Parathyroid adenoma (tissue), 2 donors: ENCODE measurements at regions not wholly inside any gene's neighbourhood (a gene's known extent, or its start where the extent isn't known, plus 50 kb on each side); places are given as distances from the start of the nearest gene placed in this dataset.
"Not testable (repeated sequence)": the region's sequence is repeated elsewhere in the genome, so short reads cannot be mapped to it uniquely, and the experiment has no call there.

Experiments used
- H2AFZ ChIP-seq: fragments of 300-600 bp; sonication (generic); one replicate; pipeline ENCODE4 v1.7.0; 2017; ENCODE audit warnings: antibody characterized with exemption, mild to moderate bottlenecking
- H3K27ac ChIP-seq: fragments of 300-600 bp; sonication (generic); one replicate; pipeline ENCODE4 v1.7.0; 2017
- H3K27me3 ChIP-seq: fragments of 300-600 bp; sonication (generic); one replicate; pipeline ENCODE4 v1.7.0; 2017; ENCODE audit warnings: low read length; ENCODE audit not compliant: control insufficient read depth, insufficient read depth
- H3K36me3 ChIP-seq: fragments of 300-600 bp; sonication (generic); one replicate; pipeline ENCODE4 v1.7.0; 2017; ENCODE audit warnings: low read length; ENCODE audit not compliant: control insufficient read depth, insufficient read depth
- H3K4me1 ChIP-seq: fragments of 300-600 bp; sonication (generic); one replicate; pipeline ENCODE4 v1.7.0; 2017; ENCODE audit warnings: control low read depth
- H3K4me2 ChIP-seq: fragments of 300-600 bp; sonication (generic); one replicate; pipeline ENCODE4 v1.7.0; 2017; ENCODE audit warnings: low read length
- H3K4me3 ChIP-seq: fragments of 300-600 bp; sonication (generic); one replicate; pipeline ENCODE4 v1.7.0; 2017; ENCODE audit warnings: low read depth, low read length
- H3K79me2 ChIP-seq: fragments of 300-600 bp; sonication (generic); one replicate; pipeline ENCODE4 v1.7.0; 2017; ENCODE audit warnings: control low read depth
- H3K9ac ChIP-seq: fragments of 300-600 bp; sonication (generic); one replicate; pipeline ENCODE4 v1.7.0; 2017; ENCODE audit warnings: mild to moderate bottlenecking
- H3K9me3 ChIP-seq: fragments of 300-600 bp; sonication (generic); one replicate; pipeline ENCODE4 v1.7.0; 2017; ENCODE audit warnings: low read length; ENCODE audit not compliant: control insufficient read depth
- TF ChIP-seq, protein P1 (sequence below): fragments of 300-600 bp; sonication (generic); IDR thresholded peaks from one replicate; pipeline ENCODE4 v1.7.0; 2017; ENCODE audit warnings: antibody characterized with exemption, mild to moderate bottlenecking
- donor health status: primary hyperparathyroidism.

DNA sequence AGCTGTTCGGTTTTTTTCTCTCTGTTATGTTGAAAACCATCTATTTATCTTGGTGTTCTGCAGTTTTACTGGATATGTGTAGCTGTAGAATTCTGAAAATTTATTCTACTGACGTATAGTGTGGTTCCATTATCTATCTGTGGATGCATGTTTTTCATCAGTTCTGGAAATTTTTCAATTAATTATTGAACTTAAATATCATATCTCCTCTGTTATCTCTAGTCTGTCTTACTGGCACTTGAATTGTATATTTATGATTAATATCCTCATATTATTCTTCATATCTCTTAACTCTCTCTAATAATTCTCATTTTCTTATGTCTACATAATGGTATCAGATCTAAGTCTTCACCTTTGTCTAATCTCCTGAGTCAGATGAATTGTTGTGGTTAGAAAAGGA is 501.7 kb downstream of the STK39 start:
- TF ChIP-seq, protein P1, sequence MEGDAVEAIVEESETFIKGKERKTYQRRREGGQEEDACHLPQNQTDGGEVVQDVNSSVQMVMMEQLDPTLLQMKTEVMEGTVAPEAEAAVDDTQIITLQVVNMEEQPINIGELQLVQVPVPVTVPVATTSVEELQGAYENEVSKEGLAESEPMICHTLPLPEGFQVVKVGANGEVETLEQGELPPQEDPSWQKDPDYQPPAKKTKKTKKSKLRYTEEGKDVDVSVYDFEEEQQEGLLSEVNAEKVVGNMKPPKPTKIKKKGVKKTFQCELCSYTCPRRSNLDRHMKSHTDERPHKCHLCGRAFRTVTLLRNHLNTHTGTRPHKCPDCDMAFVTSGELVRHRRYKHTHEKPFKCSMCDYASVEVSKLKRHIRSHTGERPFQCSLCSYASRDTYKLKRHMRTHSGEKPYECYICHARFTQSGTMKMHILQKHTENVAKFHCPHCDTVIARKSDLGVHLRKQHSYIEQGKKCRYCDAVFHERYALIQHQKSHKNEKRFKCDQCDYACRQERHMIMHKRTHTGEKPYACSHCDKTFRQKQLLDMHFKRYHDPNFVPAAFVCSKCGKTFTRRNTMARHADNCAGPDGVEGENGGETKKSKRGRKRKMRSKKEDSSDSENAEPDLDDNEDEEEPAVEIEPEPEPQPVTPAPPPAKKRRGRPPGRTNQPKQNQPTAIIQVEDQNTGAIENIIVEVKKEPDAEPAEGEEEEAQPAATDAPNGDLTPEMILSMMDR: no peak
- Histone ChIP-seq H3K4me2 (no peak overlapping the region), H3K79me2 (no peaks in the 10 kb centered on the region), H2AFZ (no peak overlapping the region), H3K9me3 (no peaks in the 10 kb centered on the region), H3K27ac (no peak overlapping the region), H3K27me3 (no peaks in the 10 kb centered on the region), H3K36me3 (no peaks in the 10 kb centered on the region), H3K4me3 (no peak overlapping the region), H3K4me1 (no peaks in the 10 kb centered on the region), H3K9ac (no peak overlapping the region)

- H3K9me3 ChIP-seq, H3K4me3 ChIP-seq: not testable (repeated sequence)
These were observed 507.5 kb downstream of the STK39 start for GRCh38 chr2:167739921-167740320.

DNA sequence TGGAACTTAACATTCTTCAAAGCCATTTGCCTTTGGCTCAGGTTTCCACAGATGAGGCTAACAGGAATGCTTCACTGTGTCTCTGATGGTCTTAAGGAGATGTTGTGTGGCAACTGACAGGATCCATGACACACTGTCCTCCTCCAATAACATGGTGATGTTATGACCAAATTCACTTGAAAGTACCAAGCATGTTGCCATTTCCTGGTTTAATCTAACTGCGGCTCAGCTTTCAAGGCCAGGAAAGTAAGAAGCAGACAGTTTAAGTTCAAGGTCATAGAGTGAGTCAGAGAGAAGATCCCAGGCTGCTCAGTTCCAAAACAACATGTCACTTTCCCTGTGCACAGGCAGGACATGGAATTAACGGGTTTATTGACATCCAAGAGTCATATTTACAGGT is 513.6 kb downstream of the STK39 start:
- Histone ChIP-seq H3K27ac (no peak overlapping the region), H3K9me3 (no peaks in the 10 kb centered on the region), H3K27me3 (no peaks in the 10 kb centered on the region), H3K79me2 (no peaks in the 10 kb centered on the region), H3K4me2 (no peak overlapping the region), H3K4me3 (no peak overlapping the region), H3K9ac (no peak overlapping the region), H3K36me3 (no peaks in the 10 kb centered on the region), H3K4me1 (no peaks in the 10 kb centered on the region), H2AFZ (no peak overlapping the region)
- TF ChIP-seq, protein P1: no peak

More at GRCh38 chr2:167739921-167740320, 507.5 kb downstream of the STK39 start:
- H3K4me1 ChIP-seq, H3K4me2 ChIP-seq, H3K27me3 ChIP-seq, H3K27ac ChIP-seq, H3K9ac ChIP-seq, H3K79me2 ChIP-seq, H2AFZ ChIP-seq, H3K36me3 ChIP-seq: not testable (repeated sequence)

DNA sequence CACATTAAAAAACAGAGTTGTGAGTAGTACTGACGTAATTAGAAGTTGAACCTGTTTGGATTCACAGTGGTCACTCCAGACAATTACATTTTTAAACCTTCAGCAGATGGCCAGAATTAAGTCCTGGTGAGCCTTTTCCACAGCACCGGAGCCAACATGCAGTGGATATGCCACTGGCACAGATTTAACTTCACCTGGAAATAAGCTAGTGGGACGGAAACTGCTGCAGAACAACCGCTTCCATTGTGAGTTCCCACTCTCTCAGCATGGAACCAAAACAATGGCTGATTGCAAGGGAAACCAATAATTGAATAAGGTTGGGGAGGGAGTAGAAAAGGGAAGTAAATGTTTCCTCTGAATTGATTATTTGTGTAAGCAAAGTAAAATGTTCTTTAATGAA is 515.1 kb downstream of the STK39 start:
- H3K9ac ChIP-seq: no peak overlapping the region
- TF ChIP-seq, protein P1: no peak
- no peak overlapping the region for H3K27ac ChIP-seq
- no peak overlapping the region for H3K4me2 ChIP-seq
- H3K27me3 ChIP-seq: no peaks in the 10 kb centered on the region
- no peaks in the 10 kb centered on the region for H3K79me2 ChIP-seq
- H3K9me3 ChIP-seq: no peaks in the 10 kb centered on the region
- no peak overlapping the region for H2AFZ ChIP-seq
- no peak overlapping the region for H3K4me3 ChIP-seq
- H3K4me1 ChIP-seq: no peaks in the 10 kb centered on the region
- no peaks in the 10 kb centered on the region for H3K36me3 ChIP-seq

GRCh38 chr2:167729911-167730310 is 517.5 kb downstream of the STK39 start:
- H3K9me3 ChIP-seq: no peaks in the 10 kb centered on the region
- H3K79me2 ChIP-seq: no peaks in the 10 kb centered on the region
- H3K36me3 ChIP-seq: no peaks in the 10 kb centered on the region
- no peak overlapping the region for H3K4me3 ChIP-seq
- TF ChIP-seq, protein P1: no peak
- no peaks in the 10 kb centered on the region for H3K4me1 ChIP-seq
- H3K27me3 ChIP-seq: no peaks in the 10 kb centered on the region
- H2AFZ ChIP-seq: no peak overlapping the region
- H3K9ac ChIP-seq: no peak overlapping the region
- H3K4me2 ChIP-seq: no peak overlapping the region
- H3K27ac ChIP-seq: no peak overlapping the region
